ENCODE measurements at regions not wholly inside any gene's neighbourhood (a gene's known extent, or its start where the extent isn't known, plus 50 kb on each side); places are given as distances from the start of the nearest gene placed in this dataset.

- H3K27ac ChIP-seq = no peak overlapping the region
- TF ChIP-seq ZFX (IDR thresholded peaks at IDR 0.05; ENCODE audit: borderline replicate concordance) (no peak), CTCF (IDR thresholded peaks at IDR 0.05) (no peak)
Observed at GRCh38 chr10:33749067-33749735, 414.7 kb upstream of the NRP1 start.

GRCh38 chr10:33746836-33747268 is 412.4 kb upstream of the NRP1 start:
- no peak overlapping the region for H3K27ac ChIP-seq
- TF ChIP-seq CTCF (IDR thresholded peaks at IDR 0.05) (no peak), ZFX (IDR thresholded peaks at IDR 0.05; ENCODE audit: borderline replicate concordance) (no peak)

DNA sequence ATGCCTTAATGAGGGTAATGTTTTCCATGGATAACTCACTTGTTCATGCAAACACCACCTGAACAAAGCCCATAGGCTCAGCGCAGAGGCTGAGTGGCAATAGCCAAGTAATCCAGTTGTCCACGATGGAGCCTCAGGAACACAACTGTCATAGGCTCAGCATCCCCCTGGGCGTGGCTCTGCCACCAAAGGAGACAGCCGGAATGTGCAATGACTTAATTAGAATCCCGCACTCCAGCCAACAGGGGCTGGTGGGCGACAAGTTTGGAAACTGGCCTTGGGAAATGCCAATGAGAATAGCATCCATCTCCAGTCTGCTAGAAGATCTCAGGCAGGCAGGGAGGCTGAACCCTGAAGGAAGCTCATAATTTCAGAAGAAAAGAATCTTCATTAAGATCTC is 411.7 kb upstream of the NRP1 start:
- H3K27ac ChIP-seq = no peak overlapping the region
- TF ChIP-seq CTCF (IDR thresholded peaks at IDR 0.05) (no peak), ZFX (IDR thresholded peaks at IDR 0.05; ENCODE audit: borderline replicate concordance) (no peak)

GRCh38 chr10:33743429-33743857 is 409.0 kb upstream of the NRP1 start:
- no peak overlapping the region for H3K27ac ChIP-seq
- TF ChIP-seq CTCF (IDR thresholded peaks at IDR 0.05) = no peak
- no peak for TF ChIP-seq ZFX (IDR thresholded peaks at IDR 0.05; ENCODE audit: borderline replicate concordance)

- TF ChIP-seq ZFX (IDR thresholded peaks at IDR 0.05; ENCODE audit: borderline replicate concordance) (no peak), CTCF (IDR thresholded peaks at IDR 0.05) (no peak)
- H3K27ac ChIP-seq = no peak overlapping the region
Observed at GRCh38 chr10:33739031-33739430, 404.6 kb upstream of the NRP1 start.

DNA sequence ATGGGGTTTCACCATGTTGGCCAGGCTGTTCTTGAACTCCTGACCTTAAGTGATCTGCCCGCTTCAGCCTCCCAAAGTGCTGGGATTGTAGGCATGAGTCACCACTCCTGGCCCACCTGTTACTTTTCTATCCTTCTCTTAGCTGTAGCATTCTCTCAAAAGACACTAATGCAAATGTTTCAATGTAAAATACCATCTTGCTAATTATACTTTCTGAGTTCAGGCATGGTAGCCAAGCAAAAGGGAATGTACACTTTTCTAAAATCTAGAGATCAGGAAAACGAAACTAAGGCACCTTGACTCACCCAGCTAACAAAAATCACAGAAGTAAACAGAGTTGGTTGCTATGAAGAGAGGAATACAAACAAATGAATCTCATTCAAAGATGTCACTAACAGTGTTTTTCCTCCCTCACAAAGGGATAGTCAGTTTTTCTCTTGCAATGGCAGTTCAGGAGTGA is 401.0 kb upstream of the NRP1 start:
- TF ChIP-seq ZFX (IDR thresholded peaks at IDR 0.05; ENCODE audit: borderline replicate concordance) (no peak), CTCF (IDR thresholded peaks at IDR 0.05) (no peak)

DNA sequence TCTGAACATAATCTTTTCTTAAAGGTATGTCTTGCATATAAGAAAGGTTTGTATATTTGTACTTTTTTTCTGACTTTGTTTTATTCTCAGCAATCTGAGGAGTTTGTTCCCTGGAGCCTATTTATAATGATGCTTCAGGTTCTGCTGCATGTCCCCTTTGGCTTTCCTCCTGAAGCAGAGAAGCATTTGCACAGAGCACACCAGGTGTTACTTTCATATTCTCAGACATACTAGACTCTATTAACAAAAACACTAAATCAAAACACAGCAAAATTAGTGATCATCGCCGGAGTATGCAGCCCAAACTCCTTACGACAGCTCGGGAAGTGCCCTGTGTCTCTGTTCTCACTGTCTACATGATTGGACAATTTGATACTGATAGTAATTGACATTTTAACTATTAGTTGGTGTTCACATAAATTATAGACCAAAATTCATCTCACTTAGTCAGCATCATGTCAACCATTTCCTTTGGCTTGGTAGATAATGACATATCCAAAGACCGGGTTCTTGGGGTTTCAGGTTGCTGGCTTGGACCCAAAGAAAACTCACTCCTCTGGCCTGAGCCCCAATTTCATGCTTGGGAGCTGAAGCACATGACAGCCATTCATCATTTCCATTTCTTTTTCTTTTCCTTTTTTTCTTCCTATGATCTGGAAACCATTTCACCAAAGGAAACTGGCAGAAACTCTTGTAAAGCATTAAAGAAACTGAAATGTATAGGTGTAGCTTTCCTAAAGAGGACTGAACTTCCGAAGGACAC is 400.1 kb upstream of the NRP1 start:
- TF ChIP-seq ZFX (IDR thresholded peaks at IDR 0.05; ENCODE audit: borderline replicate concordance) = no peak
- no peak for TF ChIP-seq CTCF (IDR thresholded peaks at IDR 0.05)
- no peak overlapping the region for H3K27ac ChIP-seq

More for the DNA sequence above, 401.0 kb upstream of the NRP1 start:
- no peak overlapping the region for H3K27ac ChIP-seq
